ENCODE measurements at regions not wholly inside any gene's neighbourhood (a gene's known extent, or its start where the extent isn't known, plus 50 kb on each side); places are given as distances from the start of the nearest gene placed in this dataset.

GRCh38 chr11:86129740-86130540 lies 61.1 kb upstream of the PICALM start:
- dilution Hi-C loops (cut with MboI; ENCODE audit: extremely low pct_ligation_motif_present, low sequenced_read_pairs) = no loop called here
- intact Hi-C loops (cut with micrococcal nuclease) = no loop called here
- no peak for FAIRE-seq

GRCh38 chr11:86128914-86129313 lies 60.0 kb upstream of the PICALM start:
- Histone ChIP-seq H3K27ac (ENCODE audit: insufficient read depth, low read depth, low read length) (no peak overlapping the region), H3K4me2 (ENCODE audit: insufficient read depth, low read length) (no peak overlapping the region), H3K79me2 (ENCODE audit: control insufficient read depth, insufficient read depth, low read length) (no peaks in the 10 kb centered on the region), H3K36me3 (ENCODE audit: control insufficient read depth in 2 of 2, extremely low read depth in 1 of 2, insufficient read depth in 2 of 2, low read length in 2 of 2) (no peaks in the 10 kb centered on the region), H3K9me1 (replicated peaks; ENCODE audit: control insufficient read depth, extremely low read depth, insufficient read depth, low read length) (no peaks in the 10 kb centered on the region), H3K27me3 (ENCODE audit: control insufficient read depth in 2 of 2, insufficient read depth in 2 of 2, low read length in 2 of 2) (peaks cover 0 to 2% of the 10 kb centered on the region in 2 experiments), H3K9me3 (replicated peaks; ENCODE audit: control insufficient read depth, insufficient read depth, low read length) (no peaks in the 10 kb centered on the region), H3K9ac (replicated peaks; ENCODE audit: extremely low read depth, insufficient read depth, low read length) (no peak overlapping the region), H3K4me3 (replicated peaks in 1 of 3; ENCODE audit: insufficient read depth in 1 of 3, low read depth in 1 of 3, low read length in 3 of 3) (no peak overlapping the region), H4K20me1 (replicated peaks; ENCODE audit: control insufficient read depth, extremely low read depth, insufficient read depth, low read length) (no peaks in the 10 kb centered on the region), H3K4me1 (ENCODE audit: control insufficient read depth, extremely low read depth, insufficient read depth, low read length) (no peaks in the 10 kb centered on the region), H2AFZ (ENCODE audit: low read depth, low read length) (no peak overlapping the region)
- ChIA-PET CTCF (interaction anchor here (1.0 kb wide), 1 partner anchor 274 kb away, joined by 3 read pairs; the partner anchor contains the start of gene CCDC83), POLR2A (no interaction called here)
- intact Hi-C loops (cut with micrococcal nuclease) (no loop called here), dilution Hi-C loops (cut with MboI; ENCODE audit: extremely low pct_ligation_motif_present, low sequenced_read_pairs) (no loop called here)
- DNase-seq (ENCODE audit: low read depth, low spot score) (no peak), FAIRE-seq (no peak)
- TF ChIP-seq POLR2AphosphoS5 (IDR thresholded peaks at IDR 0.05; ENCODE audit: insufficient read depth, low read depth, low read length) (no peak), POLR2A (IDR thresholded peaks at IDR 0.05; ENCODE audit: low read depth, low read length) (no peak), MYC (IDR thresholded peaks at IDR 0.05; ENCODE audit: low read depth, low read length) (no peak), MAX (IDR thresholded peaks at IDR 0.05; ENCODE audit: insufficient read depth, insufficient read length) (no peak), JUN (IDR thresholded peaks at IDR 0.05; ENCODE audit: borderline replicate concordance, insufficient read depth, insufficient read length, low read depth) (no peak), EZH2 (IDR thresholded peaks at IDR 0.05; ENCODE audit: borderline replicate concordance, low read depth, low read length, severe bottlenecking) (no peak), GATA2 (IDR thresholded peaks at IDR 0.05; ENCODE audit: insufficient read depth, insufficient read length, low read depth, low read length) (no peak), FOS (IDR thresholded peaks at IDR 0.05; ENCODE audit: borderline replicate concordance, insufficient read depth, low read length) (no peak)
- TF ChIP-seq, protein P1, sequence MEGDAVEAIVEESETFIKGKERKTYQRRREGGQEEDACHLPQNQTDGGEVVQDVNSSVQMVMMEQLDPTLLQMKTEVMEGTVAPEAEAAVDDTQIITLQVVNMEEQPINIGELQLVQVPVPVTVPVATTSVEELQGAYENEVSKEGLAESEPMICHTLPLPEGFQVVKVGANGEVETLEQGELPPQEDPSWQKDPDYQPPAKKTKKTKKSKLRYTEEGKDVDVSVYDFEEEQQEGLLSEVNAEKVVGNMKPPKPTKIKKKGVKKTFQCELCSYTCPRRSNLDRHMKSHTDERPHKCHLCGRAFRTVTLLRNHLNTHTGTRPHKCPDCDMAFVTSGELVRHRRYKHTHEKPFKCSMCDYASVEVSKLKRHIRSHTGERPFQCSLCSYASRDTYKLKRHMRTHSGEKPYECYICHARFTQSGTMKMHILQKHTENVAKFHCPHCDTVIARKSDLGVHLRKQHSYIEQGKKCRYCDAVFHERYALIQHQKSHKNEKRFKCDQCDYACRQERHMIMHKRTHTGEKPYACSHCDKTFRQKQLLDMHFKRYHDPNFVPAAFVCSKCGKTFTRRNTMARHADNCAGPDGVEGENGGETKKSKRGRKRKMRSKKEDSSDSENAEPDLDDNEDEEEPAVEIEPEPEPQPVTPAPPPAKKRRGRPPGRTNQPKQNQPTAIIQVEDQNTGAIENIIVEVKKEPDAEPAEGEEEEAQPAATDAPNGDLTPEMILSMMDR (IDR thresholded peaks at IDR 0.05; ENCODE audit: extremely low read depth in 1 of 2, insufficient read depth in 1 of 2, low read depth in 1 of 2, low read length in 2 of 2) = no peak
- BruUV-seq (replicated peaks) = no TSS peak

More at GRCh38 chr11:86129740-86130540, 61.1 kb upstream of the PICALM start:
- no peak for DNase-seq (ENCODE audit: low read depth, low spot score)
- Histone ChIP-seq H3K9ac (replicated peaks; ENCODE audit: extremely low read depth, insufficient read depth, low read length) (no peak overlapping the region), H3K79me2 (ENCODE audit: control insufficient read depth, insufficient read depth, low read length) (no peaks in the 10 kb centered on the region), H3K4me3 (replicated peaks in 1 of 3; ENCODE audit: insufficient read depth in 1 of 3, low read depth in 1 of 3, low read length in 3 of 3) (no peak overlapping the region), H3K4me2 (ENCODE audit: insufficient read depth, low read length) (no peak overlapping the region), H3K27ac (ENCODE audit: insufficient read depth, low read depth, low read length) (no peak overlapping the region), H4K20me1 (replicated peaks; ENCODE audit: control insufficient read depth, extremely low read depth, insufficient read depth, low read length) (no peaks in the 10 kb centered on the region), H2AFZ (ENCODE audit: low read depth, low read length) (no peak overlapping the region), H3K36me3 (ENCODE audit: control insufficient read depth in 2 of 2, extremely low read depth in 1 of 2, insufficient read depth in 2 of 2, low read length in 2 of 2) (no peaks in the 10 kb centered on the region), H3K9me1 (replicated peaks; ENCODE audit: control insufficient read depth, extremely low read depth, insufficient read depth, low read length) (no peaks in the 10 kb centered on the region), H3K4me1 (ENCODE audit: control insufficient read depth, extremely low read depth, insufficient read depth, low read length) (no peaks in the 10 kb centered on the region), H3K9me3 (replicated peaks; ENCODE audit: control insufficient read depth, insufficient read depth, low read length) (no peaks in the 10 kb centered on the region), H3K27me3 (ENCODE audit: control insufficient read depth in 2 of 2, insufficient read depth in 2 of 2, low read length in 2 of 2) (peaks cover 0 to 2% of the 10 kb centered on the region in 2 experiments)
- BruUV-seq (replicated peaks) = no TSS peak
- ChIA-PET CTCF (no interaction called here), POLR2A (no interaction called here)
- TF ChIP-seq GATA2 (IDR thresholded peaks at IDR 0.05; ENCODE audit: insufficient read depth, insufficient read length, low read depth, low read length) (no peak), POLR2AphosphoS5 (IDR thresholded peaks at IDR 0.05; ENCODE audit: insufficient read depth, low read depth, low read length) (no peak), POLR2A (IDR thresholded peaks at IDR 0.05; ENCODE audit: low read depth, low read length) (no peak), JUN (IDR thresholded peaks at IDR 0.05; ENCODE audit: borderline replicate concordance, insufficient read depth, insufficient read length, low read depth) (no peak), MAX (IDR thresholded peaks at IDR 0.05; ENCODE audit: insufficient read depth, insufficient read length) (no peak), EZH2 (IDR thresholded peaks at IDR 0.05; ENCODE audit: borderline replicate concordance, low read depth, low read length, severe bottlenecking) (no peak), FOS (IDR thresholded peaks at IDR 0.05; ENCODE audit: borderline replicate concordance, insufficient read depth, low read length) (no peak)

All from endothelial cell of umbilical vein (primary cell).